22Rv1 (cell line): ENCODE measurements at regions not wholly inside any gene's neighbourhood (a gene's known extent, or its start where the extent isn't known, plus 50 kb on each side); places are given as distances from the start of the nearest gene placed in this dataset.

Experiments used
- H3K27ac ChIP-seq: fragments of 450-650 bp; 2 replicates; pipeline ENCODE4 v1.5.1; 2017
- ZFX ChIP-seq: fragments of 450-650 bp; IDR thresholded peaks from 2 replicates; pipeline ENCODE4 v1.6.1; 2017; ENCODE audit warnings: antibody characterized with exemption, borderline replicate concordance
- TF ChIP-seq, protein P1 (sequence below): fragments of 450-650 bp; IDR thresholded peaks from 2 replicates; pipeline ENCODE4 v1.5.1; 2017; ENCODE audit warnings: mild to moderate bottlenecking

DNA sequence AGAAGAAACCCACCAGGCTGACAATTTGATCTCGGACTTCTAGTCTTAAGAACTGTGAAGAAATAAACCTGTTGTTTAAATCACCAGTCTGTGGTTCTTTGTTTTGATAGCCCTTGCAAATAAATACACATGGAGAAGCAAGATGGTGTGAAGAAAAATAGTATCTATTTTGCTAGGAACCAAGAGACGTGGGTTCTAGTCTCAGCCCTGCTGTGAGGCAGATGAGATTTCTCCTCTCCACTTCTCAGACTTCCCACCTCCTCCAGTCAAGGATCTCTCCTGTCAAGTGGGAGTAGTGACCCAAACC lies 294.9 kb upstream of the JARID2 start:
- TF ChIP-seq, protein P1, sequence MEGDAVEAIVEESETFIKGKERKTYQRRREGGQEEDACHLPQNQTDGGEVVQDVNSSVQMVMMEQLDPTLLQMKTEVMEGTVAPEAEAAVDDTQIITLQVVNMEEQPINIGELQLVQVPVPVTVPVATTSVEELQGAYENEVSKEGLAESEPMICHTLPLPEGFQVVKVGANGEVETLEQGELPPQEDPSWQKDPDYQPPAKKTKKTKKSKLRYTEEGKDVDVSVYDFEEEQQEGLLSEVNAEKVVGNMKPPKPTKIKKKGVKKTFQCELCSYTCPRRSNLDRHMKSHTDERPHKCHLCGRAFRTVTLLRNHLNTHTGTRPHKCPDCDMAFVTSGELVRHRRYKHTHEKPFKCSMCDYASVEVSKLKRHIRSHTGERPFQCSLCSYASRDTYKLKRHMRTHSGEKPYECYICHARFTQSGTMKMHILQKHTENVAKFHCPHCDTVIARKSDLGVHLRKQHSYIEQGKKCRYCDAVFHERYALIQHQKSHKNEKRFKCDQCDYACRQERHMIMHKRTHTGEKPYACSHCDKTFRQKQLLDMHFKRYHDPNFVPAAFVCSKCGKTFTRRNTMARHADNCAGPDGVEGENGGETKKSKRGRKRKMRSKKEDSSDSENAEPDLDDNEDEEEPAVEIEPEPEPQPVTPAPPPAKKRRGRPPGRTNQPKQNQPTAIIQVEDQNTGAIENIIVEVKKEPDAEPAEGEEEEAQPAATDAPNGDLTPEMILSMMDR, result no peak
- TF ChIP-seq ZFX, result no peak

DNA sequence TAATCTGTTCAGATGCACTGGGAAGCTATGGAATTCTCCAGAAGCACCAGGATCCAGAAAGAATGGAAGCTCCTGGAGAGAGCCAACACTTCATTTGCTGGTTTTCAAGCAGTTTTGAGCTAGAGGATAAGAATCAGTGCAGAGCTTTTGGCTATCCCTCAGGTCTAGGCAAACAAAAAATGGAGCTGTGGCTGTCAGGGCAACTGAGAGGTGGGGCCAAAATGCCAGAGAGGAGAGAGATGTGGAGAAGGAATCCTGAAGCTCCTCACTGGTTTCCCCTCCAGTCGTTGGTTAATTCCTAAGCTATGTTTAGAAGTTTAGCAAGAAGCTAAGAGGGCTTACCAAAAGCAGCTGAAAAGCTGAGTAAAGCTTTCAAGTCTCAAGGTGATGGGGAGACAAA lies 294.2 kb upstream of the JARID2 start:
- no peak overlapping the region for H3K27ac ChIP-seq
- no peak for TF ChIP-seq ZFX
- TF ChIP-seq, protein P1, result no peak

More for the DNA sequence above, 294.9 kb upstream of the JARID2 start:
- no peak overlapping the region for H3K27ac ChIP-seq

DNA sequence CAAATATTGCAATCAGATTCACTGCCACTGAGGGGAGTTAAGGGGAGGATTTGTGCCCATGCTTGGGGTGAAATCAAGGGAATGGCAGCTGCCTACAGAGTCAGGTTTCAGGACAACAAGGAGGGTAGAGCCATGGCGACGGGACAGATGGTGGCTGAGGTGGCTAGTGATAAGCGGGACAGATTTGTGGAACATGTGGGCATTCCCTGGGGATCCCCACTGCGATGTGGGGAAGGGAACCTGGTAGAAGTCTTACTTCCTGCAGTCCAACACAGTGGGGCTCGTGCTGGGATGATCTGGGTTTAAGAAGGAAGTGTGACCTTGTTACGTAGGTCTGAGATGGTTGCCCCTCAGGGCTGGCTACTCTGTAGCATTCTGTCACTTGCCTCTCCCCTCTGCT lies 292.0 kb upstream of the JARID2 start:
- H3K27ac ChIP-seq, result no peak overlapping the region
- TF ChIP-seq ZFX, result no peak
- TF ChIP-seq, protein P1, result no peak

DNA sequence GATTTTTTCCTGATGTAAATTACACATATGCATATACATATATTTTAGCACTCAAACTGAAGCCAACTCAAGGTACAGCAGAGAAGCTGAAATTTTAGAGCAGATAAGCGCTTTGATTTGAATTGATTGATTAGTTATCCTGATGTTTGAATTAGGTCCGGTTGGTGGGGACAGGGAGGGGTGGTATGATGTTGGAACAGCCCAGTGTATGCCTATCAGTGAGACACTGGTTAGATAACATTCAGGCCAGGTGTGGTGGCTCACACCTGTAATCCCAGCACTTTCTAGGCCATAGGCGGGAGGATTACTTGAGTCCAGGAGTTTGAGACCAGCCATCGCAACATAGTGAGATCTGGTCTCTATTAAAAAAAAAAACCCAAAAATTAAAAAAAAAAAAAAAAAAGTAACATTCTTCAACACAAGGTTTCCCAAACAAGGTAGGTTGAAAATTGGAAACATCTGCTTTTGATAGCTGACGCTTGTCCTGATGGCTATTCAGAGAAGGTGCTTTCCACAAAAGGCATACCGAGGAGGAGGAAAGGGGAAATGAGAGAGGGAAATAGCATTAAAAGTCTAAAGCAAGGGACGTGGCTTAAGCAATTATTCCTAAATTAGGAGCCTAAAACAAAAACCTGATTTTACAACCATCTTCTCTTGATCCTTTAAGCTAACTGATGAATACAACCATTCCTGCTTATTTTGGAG lies 288.4 kb upstream of the JARID2 start:
- TF ChIP-seq, protein P1, result no peak
- TF ChIP-seq ZFX, result no peak
- no peak overlapping the region for H3K27ac ChIP-seq

DNA sequence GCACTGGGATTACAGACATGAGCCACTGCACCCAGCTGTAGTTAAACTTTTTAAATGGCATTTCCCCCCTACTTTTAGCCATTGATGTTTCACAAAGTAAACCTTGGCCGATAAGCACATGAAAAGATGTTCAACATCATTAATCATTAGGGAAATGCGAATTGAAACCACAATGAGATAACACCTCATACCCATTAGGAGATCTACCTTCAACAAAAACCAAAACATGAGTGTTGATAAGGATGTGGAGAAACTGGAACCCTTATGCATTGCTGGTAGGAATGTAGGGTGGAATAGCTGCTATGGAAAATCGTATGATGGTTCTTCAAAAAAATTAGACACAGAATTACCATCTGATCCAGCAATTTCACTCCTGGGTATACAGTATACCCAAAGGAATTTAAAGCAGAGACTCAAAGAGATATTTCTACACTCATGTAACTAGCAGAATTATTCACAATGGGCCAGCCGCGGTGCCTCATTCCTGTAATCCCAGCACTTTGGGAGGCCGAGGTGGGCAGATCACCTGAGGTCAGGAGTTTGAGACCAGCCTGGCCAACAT lies 286.5 kb upstream of the JARID2 start:
- TF ChIP-seq, protein P1, result no peak
- no peak for TF ChIP-seq ZFX
- H3K27ac ChIP-seq, result no peak overlapping the region

DNA sequence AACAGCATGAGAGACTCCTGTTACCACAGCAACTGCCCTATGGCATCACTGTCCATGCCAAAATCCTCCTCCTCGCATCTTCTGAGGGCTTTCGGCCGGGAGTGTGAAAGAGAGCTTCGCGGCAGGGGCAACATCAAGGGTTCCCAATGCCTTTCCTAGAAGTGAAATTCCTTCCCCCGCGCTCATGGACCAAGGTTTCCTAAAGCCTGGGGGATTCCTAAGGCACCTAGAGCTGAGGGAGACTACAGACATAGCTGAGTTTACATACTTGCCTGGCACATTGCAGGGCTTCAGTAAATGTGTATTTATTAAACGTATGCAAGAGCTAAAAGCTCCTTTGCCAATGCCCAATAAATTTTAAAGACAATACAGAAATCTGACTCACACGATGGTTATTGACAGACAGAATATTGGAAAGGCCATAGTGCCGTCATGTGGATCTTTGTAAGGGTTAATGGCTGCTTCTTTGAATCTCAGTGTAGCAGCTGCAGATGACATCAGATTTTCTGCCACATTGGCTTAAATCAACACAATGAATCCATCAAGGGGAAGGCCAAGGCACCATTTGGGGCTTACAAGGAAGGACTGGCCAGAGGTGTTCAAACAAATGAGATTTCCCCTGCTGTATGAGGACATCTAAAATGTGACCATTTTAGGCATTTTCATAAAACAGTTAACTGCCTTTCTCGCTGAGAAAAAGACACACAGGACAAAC lies 281.2 kb upstream of the JARID2 start:
- TF ChIP-seq, protein P1, result no peak
- TF ChIP-seq ZFX, result no peak
- H3K27ac ChIP-seq, result no peak overlapping the region

DNA sequence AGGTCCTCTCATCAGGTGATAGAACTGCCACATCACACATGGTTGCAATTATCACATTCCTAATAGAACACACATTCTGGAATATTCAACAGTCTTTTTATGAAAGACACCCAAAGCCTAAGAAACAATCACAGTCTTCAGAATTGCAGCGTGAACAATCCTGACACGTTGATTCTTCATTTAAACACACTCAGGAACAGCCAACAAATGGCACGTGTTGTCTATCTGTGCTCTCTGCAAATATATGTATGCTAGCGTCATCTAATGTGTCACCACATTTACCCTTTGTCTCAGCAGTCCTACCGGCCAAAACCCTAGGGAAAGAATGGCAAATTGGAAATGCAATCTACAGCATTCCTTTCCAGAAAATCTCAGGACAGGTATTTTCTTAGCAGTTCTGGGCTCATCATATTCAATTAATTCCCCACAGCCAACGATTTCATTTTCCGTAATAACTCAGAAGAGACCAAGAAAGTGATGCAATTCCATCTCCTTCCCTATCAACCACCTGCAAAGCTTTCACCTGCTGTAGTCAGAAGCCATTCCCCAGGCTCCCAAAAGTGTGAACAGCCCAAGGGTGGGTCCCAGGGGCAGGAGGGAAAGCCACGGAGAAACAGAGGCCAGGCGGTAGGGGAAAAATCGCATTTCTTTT lies 280.3 kb upstream of the JARID2 start:
- TF ChIP-seq ZFX, result no peak
- TF ChIP-seq, protein P1, result no peak

More for the DNA sequence above, 280.3 kb upstream of the JARID2 start:
- H3K27ac ChIP-seq, result no peak overlapping the region
